ENCODE measurements at regions not wholly inside any gene's neighbourhood (a gene's known extent, or its start where the extent isn't known, plus 50 kb on each side); places are given as distances from the start of the nearest gene placed in this dataset.

GRCh38 chr22:49638001-49638400 lies 189.7 kb downstream of the BRD1 start:
- ChIA-PET RAD21 (ENCODE audit: low non-redundant PET in 1 of 2, low total read pairs in 2 of 2, uncharacterized antibody in 2 of 2, unreplicated experiment in 2 of 2) (no interaction called here), CTCF (no interaction called here), POLR2A (no interaction called here)
- Histone ChIP-seq H2AFZ (ENCODE audit: low read depth, low read length, poor library complexity, severe bottlenecking) (no peak overlapping the region), H3K27me3 (ENCODE audit: insufficient read depth, low read length) (no peaks in the 10 kb centered on the region), H3K4me2 (ENCODE audit: low read length) (no peak overlapping the region), H4K20me1 (ENCODE audit: insufficient read depth) (no peaks in the 10 kb centered on the region), H3K9me2 (ENCODE audit: insufficient read depth) (no peaks in the 10 kb centered on the region), H3K9ac (ENCODE audit: low read length) (no peak overlapping the region), H3K27ac (ENCODE audit: low read depth, low read length) (no peak overlapping the region), H3K36me3 (ENCODE audit: control insufficient read depth in 1 of 2, insufficient read depth in 2 of 2, low read length in 2 of 2) (no peaks in the 10 kb centered on the region), H3K9me3 (ENCODE audit: control insufficient read depth in 1 of 2, insufficient read depth in 1 of 2, low read depth in 1 of 2, low read length in 2 of 2) (no peaks in the 10 kb centered on the region), H3K4me3 (replicated peaks in 1 of 2; ENCODE audit: low read depth in 1 of 2, low read length in 2 of 2) (no peak overlapping the region), H3K79me2 (ENCODE audit: insufficient read depth, low read length) (peaks cover 97% of the 10 kb centered on the region), H3K4me1 (ENCODE audit: control insufficient read depth in 1 of 2, insufficient read depth in 2 of 2, low read length in 2 of 2) (peaks cover 0 to 4% of the 10 kb centered on the region in 2 experiments; a peak in 2 of 4 replicates)
- ATAC-seq (no peak), DNase-seq (ENCODE audit: low read depth, low spot score) (no peak)
- intact Hi-C loops (cut with micrococcal nuclease) = no loop called here
- BruUV-seq (replicated peaks) = no TSS peak
- TF ChIP-seq TCF7L2 (IDR thresholded peaks at IDR 0.05; ENCODE audit: borderline replicate concordance, extremely low read depth, insufficient read depth, insufficient read length) = no peak
- TF ChIP-seq ZFX (IDR thresholded peaks at IDR 0.05) = no peak
- TF ChIP-seq POLR2A (IDR thresholded peaks at IDR 0.05; ENCODE audit: borderline replicate concordance, extremely low read depth, insufficient read depth, insufficient read length) = no peak
- no peak for TF ChIP-seq SP1 (IDR thresholded peaks at IDR 0.05; ENCODE audit: low read depth)
- no peak for TF ChIP-seq MAX (IDR thresholded peaks at IDR 0.05)
- no peak for TF ChIP-seq CEBPB (IDR thresholded peaks at IDR 0.05; ENCODE audit: low read depth)

GRCh38 chr22:49637255-49637760 lies 190.4 kb downstream of the BRD1 start:
- H3K9ac ChIP-seq (ENCODE audit: low read length) = no peak overlapping the region
- no TSS peak for BruUV-seq (replicated peaks)
- no peak overlapping the region for H3K4me2 ChIP-seq (ENCODE audit: low read length)
- H3K79me2 ChIP-seq (ENCODE audit: insufficient read depth, low read length) = peaks cover 96% of the 10 kb centered on the region
- H3K27ac ChIP-seq (ENCODE audit: low read depth, low read length) = no peak overlapping the region
- H3K36me3 ChIP-seq (ENCODE audit: control insufficient read depth in 1 of 2, insufficient read depth in 2 of 2, low read length in 2 of 2) = no peaks in the 10 kb centered on the region
- H3K9me3 ChIP-seq (ENCODE audit: control insufficient read depth in 1 of 2, insufficient read depth in 1 of 2, low read depth in 1 of 2, low read length in 2 of 2) = no peaks in the 10 kb centered on the region
- DNase-seq (ENCODE audit: low read depth, low spot score) (no peak), ATAC-seq (no peak)
- no peak overlapping the region for H3K4me3 ChIP-seq (replicated peaks in 1 of 2; ENCODE audit: low read depth in 1 of 2, low read length in 2 of 2)
- H3K4me1 ChIP-seq (ENCODE audit: control insufficient read depth in 1 of 2, insufficient read depth in 2 of 2, low read length in 2 of 2) = peaks cover 0 to 4% of the 10 kb centered on the region in 2 experiments; a peak in 2 of 4 replicates
- ChIA-PET POLR2A (no interaction called here), CTCF (no interaction called here), RAD21 (ENCODE audit: low non-redundant PET in 1 of 2, low total read pairs in 2 of 2, uncharacterized antibody in 2 of 2, unreplicated experiment in 2 of 2) (no interaction called here)
- no peak for TF ChIP-seq RAD21 (IDR thresholded peaks at IDR 0.05; ENCODE audit: low read depth)
- no peak for TF ChIP-seq SRF (IDR thresholded peaks at IDR 0.05; ENCODE audit: low read depth)
- TF ChIP-seq POLR2AphosphoS5 (IDR thresholded peaks at IDR 0.05; ENCODE audit: low read depth, low read length) = no peak
- no peak for TF ChIP-seq ELF1 (IDR thresholded peaks at IDR 0.05; ENCODE audit: borderline replicate concordance, low read depth)
- TF ChIP-seq TCF7L2 (IDR thresholded peaks at IDR 0.05; ENCODE audit: borderline replicate concordance, extremely low read depth, insufficient read depth, insufficient read length) = no peak
- TF ChIP-seq FOSL1 (IDR thresholded peaks at IDR 0.05; ENCODE audit: low read depth) = no peak
- no peak for TF ChIP-seq MAX (IDR thresholded peaks at IDR 0.05)
- no peaks in the 10 kb centered on the region for H4K20me1 ChIP-seq (ENCODE audit: insufficient read depth)
- no peaks in the 10 kb centered on the region for H3K9me2 ChIP-seq (ENCODE audit: insufficient read depth)
- H3K27me3 ChIP-seq (ENCODE audit: insufficient read depth, low read length) = no peaks in the 10 kb centered on the region
- H2AFZ ChIP-seq (ENCODE audit: low read depth, low read length, poor library complexity, severe bottlenecking) = no peak overlapping the region
- intact Hi-C loops (cut with micrococcal nuclease) = no loop called here
